GM21723 (cell line): ENCODE measurements at regions not wholly inside any gene's neighbourhood (a gene's known extent, or its start where the extent isn't known, plus 50 kb on each side); places are given as distances from the start of the nearest gene placed in this dataset.

Experiments
- ATAC-seq: cut with Tn5 transposase; IDR thresholded peaks from one replicate; pipeline ENCODE4 v1.9.1; 2021; ENCODE audit warnings: mild to moderate bottlenecking, moderate library complexity; ENCODE audit not compliant: unreplicated experiment

- no peak for ATAC-seq
These were observed 462.5 kb upstream of the HS6ST1 start for GRCh38 chr2:128781166-128781565.

- ATAC-seq = no peak
These were observed 463.1 kb upstream of the HS6ST1 start for GRCh38 chr2:128781585-128782385.

GRCh38 chr2:128782411-128783192 lies 463.9 kb upstream of the HS6ST1 start:
- no peak for ATAC-seq

GRCh38 chr2:128783193-128783671 lies 464.6 kb upstream of the HS6ST1 start:
- ATAC-seq = no peak

- ATAC-seq = no peak
These were observed 465.2 kb upstream of the HS6ST1 start for GRCh38 chr2:128783896-128784295.

- no peak for ATAC-seq
These were observed 466.1 kb upstream of the HS6ST1 start for GRCh38 chr2:128784626-128785306.

GRCh38 chr2:128786316-128786715 lies 467.6 kb upstream of the HS6ST1 start:
- no peak for ATAC-seq

GRCh38 chr2:128786741-128787478 lies 468.2 kb upstream of the HS6ST1 start:
- no peak for ATAC-seq

GRCh38 chr2:128787616-128788015 lies 468.9 kb upstream of the HS6ST1 start:
- ATAC-seq = no peak

GRCh38 chr2:128788636-128789220 lies 470.1 kb upstream of the HS6ST1 start:
- no peak for ATAC-seq

- ATAC-seq = no peak
These were observed 470.6 kb upstream of the HS6ST1 start for GRCh38 chr2:128789221-128789620.

GRCh38 chr2:128789776-128790455 lies 471.2 kb upstream of the HS6ST1 start:
- no peak for ATAC-seq

GRCh38 chr2:128790541-128791001 lies 471.9 kb upstream of the HS6ST1 start:
- ATAC-seq = no peak

GRCh38 chr2:128791120-128791984 lies 472.7 kb upstream of the HS6ST1 start:
- ATAC-seq = no peak

- ATAC-seq = no peak
These were observed 473.3 kb upstream of the HS6ST1 start for GRCh38 chr2:128791985-128792320.

GRCh38 chr2:128792476-128793054 lies 473.9 kb upstream of the HS6ST1 start:
- no peak for ATAC-seq

- no peak for ATAC-seq
These were observed 474.7 kb upstream of the HS6ST1 start for GRCh38 chr2:128793404-128793803.

GRCh38 chr2:128794285-128794684 lies 475.6 kb upstream of the HS6ST1 start:
- no peak for ATAC-seq

- ATAC-seq = no peak
These were observed 477.7 kb upstream of the HS6ST1 start for GRCh38 chr2:128796321-128796720.
